ENCODE measurements at regions not wholly inside any gene's neighbourhood (a gene's known extent, or its start where the extent isn't known, plus 50 kb on each side); places are given as distances from the start of the nearest gene placed in this dataset.

- no peak for DNase-seq (ENCODE audit: low spot score)
- TF ChIP-seq CTCF (IDR thresholded peaks at IDR 0.05; ENCODE audit: extremely low read depth, insufficient read depth, missing control alignments): no peak
- in situ Hi-C loops (cut with MboI; ENCODE audit: low pct_unique_long_range_greater_than_20kb, low sequenced_read_pairs, unreplicated experiment): no loop called here
These were observed 786.6 kb downstream of the ADGRL2 start for GRCh38 chr1:82587371-82587770.

- DNase-seq (ENCODE audit: low spot score): no peak
- no peak for TF ChIP-seq CTCF (IDR thresholded peaks at IDR 0.05; ENCODE audit: extremely low read depth, insufficient read depth, missing control alignments)
- in situ Hi-C loops (cut with MboI; ENCODE audit: low pct_unique_long_range_greater_than_20kb, low sequenced_read_pairs, unreplicated experiment): no loop called here
These were observed 785.7 kb downstream of the ADGRL2 start for GRCh38 chr1:82586473-82586872.

GRCh38 chr1:82582347-82582746 is 781.6 kb downstream of the ADGRL2 start:
- DNase-seq (ENCODE audit: low spot score): no peak
- TF ChIP-seq CTCF (IDR thresholded peaks at IDR 0.05; ENCODE audit: extremely low read depth, insufficient read depth, missing control alignments): no peak
- in situ Hi-C loops (cut with MboI; ENCODE audit: low pct_unique_long_range_greater_than_20kb, low sequenced_read_pairs, unreplicated experiment): no loop called here

- no peak for TF ChIP-seq CTCF (IDR thresholded peaks at IDR 0.05; ENCODE audit: extremely low read depth, insufficient read depth, missing control alignments)
- in situ Hi-C loops (cut with MboI; ENCODE audit: low pct_unique_long_range_greater_than_20kb, low sequenced_read_pairs, unreplicated experiment): no loop called here
- DNase-seq (ENCODE audit: low spot score): no peak
These were observed 777.5 kb downstream of the ADGRL2 start for GRCh38 chr1:82578086-82578726.

- in situ Hi-C loops (cut with MboI; ENCODE audit: low pct_unique_long_range_greater_than_20kb, low sequenced_read_pairs, unreplicated experiment): no loop called here
- DNase-seq (ENCODE audit: low spot score): no peak
- TF ChIP-seq CTCF (IDR thresholded peaks at IDR 0.05; ENCODE audit: extremely low read depth, insufficient read depth, missing control alignments): no peak
These were observed 766.6 kb downstream of the ADGRL2 start for GRCh38 chr1:82567348-82567747.

GRCh38 chr1:82565546-82565945 is 764.8 kb downstream of the ADGRL2 start:
- in situ Hi-C loops (cut with MboI; ENCODE audit: low pct_unique_long_range_greater_than_20kb, low sequenced_read_pairs, unreplicated experiment): no loop called here
- no peak for DNase-seq (ENCODE audit: low spot score)
- no peak for TF ChIP-seq CTCF (IDR thresholded peaks at IDR 0.05; ENCODE audit: extremely low read depth, insufficient read depth, missing control alignments)

All from GM13977 (cell line).